Calu3 (cell line): ENCODE measurements at regions not wholly inside any gene's neighbourhood (a gene's known extent, or its start where the extent isn't known, plus 50 kb on each side); places are given as distances from the start of the nearest gene placed in this dataset.
"Not testable (repeated sequence)": the region's sequence is repeated elsewhere in the genome, so short reads cannot be mapped to it uniquely, and the experiment has no call there.

Experiments
- BruUV-seq: library from RNA; stranded (reverse); fragments of 400-500 nt; replicated peaks from 2 replicates; lab custom pipeline; 2021; lab: Mats Ljungman, UMichigan
- CTCF ChIA-PET: fragments of 300-600 bp; sonication (Branson Sonifier 250); formaldehyde crosslinking; loops from one replicate; lab custom pipeline; 2022; ENCODE audit warnings: antibody characterized with exemption; lab: Charles Lee
- DNase-seq: peaks from one replicate; pipeline ENCODE4 v3.0.0; 2022
- H3K27ac Mint-ChIP-seq: one replicate; pipeline ENCODE4 v1.8.0; 2022; ENCODE audit warnings: mixed read lengths; ENCODE audit not compliant: unreplicated experiment
- H3K27me3 Mint-ChIP-seq: one replicate; pipeline ENCODE4 v1.8.0; 2022; ENCODE audit warnings: mixed read lengths; ENCODE audit not compliant: unreplicated experiment
- H3K36me3 Mint-ChIP-seq: one replicate; pipeline ENCODE4 v1.8.0; 2022; ENCODE audit warnings: mild to moderate bottlenecking, moderate library complexity, mixed read lengths; ENCODE audit not compliant: insufficient read depth, unreplicated experiment
- H3K4me1 Mint-ChIP-seq: one replicate; pipeline ENCODE4 v1.8.0; 2022; ENCODE audit warnings: mild to moderate bottlenecking, low read depth, mixed read lengths; ENCODE audit not compliant: unreplicated experiment
- H3K4me3 Mint-ChIP-seq: one replicate; pipeline ENCODE4 v1.8.0; 2022; ENCODE audit warnings: mild to moderate bottlenecking, low read depth, moderate library complexity, mixed read lengths; ENCODE audit not compliant: unreplicated experiment
- H3K9me3 Mint-ChIP-seq: one replicate; pipeline ENCODE4 v1.8.0; 2022; ENCODE audit warnings: low read depth, mixed read lengths; ENCODE audit not compliant: unreplicated experiment
- intact Hi-C: fragments of 100-400 bp; cut with micrococcal nuclease; formaldehyde crosslinking; loops from one replicate; pipeline ENCODE4 v1.10.0; 2022; ENCODE audit not compliant: unreplicated experiment
- TF ChIP-seq, protein P1 (sequence below): fragments of 200-600 bp; IDR thresholded peaks from one replicate; pipeline ENCODE4 v1.8.0; 2022; ENCODE audit warnings: antibody characterized with exemption; ENCODE audit not compliant: unreplicated experiment

DNA sequence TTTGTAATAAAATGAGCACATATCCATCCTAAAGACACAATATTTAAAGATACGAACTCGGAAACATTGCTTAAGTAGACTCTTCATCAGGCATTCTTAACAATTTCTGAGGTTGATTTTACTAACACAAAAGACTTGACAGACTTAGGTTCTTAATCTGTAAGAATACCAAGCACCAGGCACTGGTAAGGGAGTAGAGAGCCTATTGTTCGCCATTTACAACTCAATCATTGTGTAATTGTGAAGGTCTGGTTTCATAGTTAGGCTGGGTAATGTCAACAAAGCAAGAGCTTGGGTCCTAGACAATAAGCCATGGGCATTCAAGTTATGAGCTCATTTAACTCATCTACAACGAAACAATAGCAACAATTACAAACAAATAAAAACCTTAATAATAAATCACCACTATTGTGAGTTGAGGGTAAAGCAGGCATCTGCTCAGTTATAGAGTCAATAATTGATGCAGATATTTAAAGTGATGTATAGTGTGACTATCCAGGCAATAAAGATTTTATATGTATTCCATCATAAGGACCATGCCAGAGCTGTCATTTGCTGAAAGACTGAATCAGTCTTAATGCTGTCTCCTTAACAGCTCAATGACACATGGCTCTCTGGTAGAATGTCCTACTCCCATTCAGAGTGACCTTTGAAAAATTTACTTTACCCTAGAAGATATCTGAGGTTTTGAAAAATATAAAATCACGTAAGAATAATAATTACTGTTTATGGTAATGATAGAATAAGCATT, 664.0 kb upstream of the PCDH7 start:
- no peak for DNase-seq
- TF ChIP-seq, protein P1, sequence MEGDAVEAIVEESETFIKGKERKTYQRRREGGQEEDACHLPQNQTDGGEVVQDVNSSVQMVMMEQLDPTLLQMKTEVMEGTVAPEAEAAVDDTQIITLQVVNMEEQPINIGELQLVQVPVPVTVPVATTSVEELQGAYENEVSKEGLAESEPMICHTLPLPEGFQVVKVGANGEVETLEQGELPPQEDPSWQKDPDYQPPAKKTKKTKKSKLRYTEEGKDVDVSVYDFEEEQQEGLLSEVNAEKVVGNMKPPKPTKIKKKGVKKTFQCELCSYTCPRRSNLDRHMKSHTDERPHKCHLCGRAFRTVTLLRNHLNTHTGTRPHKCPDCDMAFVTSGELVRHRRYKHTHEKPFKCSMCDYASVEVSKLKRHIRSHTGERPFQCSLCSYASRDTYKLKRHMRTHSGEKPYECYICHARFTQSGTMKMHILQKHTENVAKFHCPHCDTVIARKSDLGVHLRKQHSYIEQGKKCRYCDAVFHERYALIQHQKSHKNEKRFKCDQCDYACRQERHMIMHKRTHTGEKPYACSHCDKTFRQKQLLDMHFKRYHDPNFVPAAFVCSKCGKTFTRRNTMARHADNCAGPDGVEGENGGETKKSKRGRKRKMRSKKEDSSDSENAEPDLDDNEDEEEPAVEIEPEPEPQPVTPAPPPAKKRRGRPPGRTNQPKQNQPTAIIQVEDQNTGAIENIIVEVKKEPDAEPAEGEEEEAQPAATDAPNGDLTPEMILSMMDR = no peak
- H3K9me3 Mint-ChIP-seq = peaks cover 9% of the 10 kb centered on the region
- no peaks in the 10 kb centered on the region for H3K36me3 Mint-ChIP-seq
- no peak overlapping the region for H3K4me3 Mint-ChIP-seq
- CTCF ChIA-PET = no interaction called here
- H3K27me3 Mint-ChIP-seq = no peaks in the 10 kb centered on the region
- no TSS peak for BruUV-seq
- intact Hi-C loops = no loop called here
- no peaks in the 10 kb centered on the region for H3K4me1 Mint-ChIP-seq
- H3K27ac Mint-ChIP-seq = no peak overlapping the region

- TF ChIP-seq, protein P1 = no peak
- BruUV-seq = no TSS peak
- H3K27me3 Mint-ChIP-seq = no peaks in the 10 kb centered on the region
- H3K4me1 Mint-ChIP-seq = no peaks in the 10 kb centered on the region
- CTCF ChIA-PET = no interaction called here
- intact Hi-C loops = no loop called here
- H3K27ac Mint-ChIP-seq = no peak overlapping the region
- no peak for DNase-seq
- peaks cover 10% of the 10 kb centered on the region for H3K9me3 Mint-ChIP-seq
- H3K36me3 Mint-ChIP-seq = no peaks in the 10 kb centered on the region
- H3K4me3 Mint-ChIP-seq = no peak overlapping the region
Measured at GRCh38 chr4:30068234-30068633, 651.9 kb upstream of the PCDH7 start.

DNA sequence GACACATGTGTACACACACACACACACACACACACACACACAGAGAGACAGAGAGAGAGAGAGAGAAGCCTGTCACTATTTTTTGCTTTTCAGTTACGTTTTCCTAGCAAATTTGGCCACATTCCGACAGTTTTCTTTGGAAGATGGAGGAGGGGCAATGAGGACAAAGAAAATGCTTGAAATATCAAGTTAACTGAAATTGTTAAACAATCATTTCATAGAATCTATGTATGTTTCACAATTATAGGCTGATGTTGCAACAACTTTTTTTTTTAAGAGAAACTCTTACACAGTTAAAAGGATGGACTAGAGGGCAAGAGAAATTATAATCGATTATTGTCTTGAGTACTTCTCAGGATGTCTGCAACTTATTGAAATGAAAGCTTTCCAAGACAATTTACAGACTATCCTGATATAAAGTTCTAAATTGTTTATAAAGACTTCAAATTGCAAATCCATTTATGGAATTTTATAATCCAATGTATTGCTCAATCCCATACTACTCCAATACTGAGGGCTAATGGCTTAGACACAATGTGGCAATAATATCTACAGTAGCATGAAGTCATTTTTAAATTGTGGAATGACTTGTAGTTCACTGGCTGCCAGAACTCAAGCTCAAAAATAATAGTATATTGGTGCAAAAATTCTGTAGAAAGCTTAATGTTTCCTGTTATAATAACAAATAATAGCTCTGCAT, 647.0 kb upstream of the PCDH7 start:
- BruUV-seq = no TSS peak
- intact Hi-C loops = no loop called here

GRCh38 chr4:30092420-30093128, 627.6 kb upstream of the PCDH7 start:
- DNase-seq, H3K36me3 Mint-ChIP-seq, H3K4me3 Mint-ChIP-seq, H3K4me1 Mint-ChIP-seq, H3K9me3 Mint-ChIP-seq, intact Hi-C loops, BruUV-seq, H3K27me3 Mint-ChIP-seq, CTCF ChIA-PET, H3K27ac Mint-ChIP-seq: not testable (repeated sequence)

More for the DNA sequence above, 647.0 kb upstream of the PCDH7 start:
- DNase-seq = no peak
- TF ChIP-seq, protein P1 = no peak
- Mint-ChIP-seq H3K27me3 (no peaks in the 10 kb centered on the region), H3K4me1 (no peaks in the 10 kb centered on the region), H3K9me3 (peaks cover 4% of the 10 kb centered on the region), H3K4me3 (no peak overlapping the region), H3K36me3 (no peaks in the 10 kb centered on the region), H3K27ac (no peak overlapping the region)
- CTCF ChIA-PET = no interaction called here
